ENCODE measurements at regions not wholly inside any gene's neighbourhood (a gene's known extent, or its start where the extent isn't known, plus 50 kb on each side); places are given as distances from the start of the nearest gene placed in this dataset.
A peak's percentile ranks its signal among the peaks of the same experiment; 100 is the strongest.
"Not testable (repeated sequence)": the region's sequence is repeated elsewhere in the genome, so short reads cannot be mapped to it uniquely, and the experiment has no call there.

DNA sequence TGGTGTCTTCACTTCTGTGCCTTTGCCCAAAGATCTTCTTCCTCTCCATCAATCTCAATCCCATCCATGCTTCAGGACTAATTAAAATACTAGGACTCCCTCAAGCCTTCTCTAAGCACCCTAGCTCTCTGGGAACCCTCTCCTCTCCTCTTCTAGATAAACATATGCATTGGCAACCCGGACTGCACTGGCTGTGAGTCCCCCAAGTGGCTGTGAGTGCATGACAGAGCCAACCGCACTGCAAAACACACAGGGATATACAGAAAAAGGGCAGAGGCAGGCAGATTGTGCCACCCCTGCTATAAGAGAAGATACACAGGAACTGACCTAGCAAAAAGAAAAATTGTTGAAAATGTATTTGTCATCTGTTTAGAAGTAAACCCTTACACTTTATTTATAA lies 457.1 kb downstream of the MFSD1 start:
- Mint-ChIP-seq H3K36me3 (ENCODE audit: unreplicated experiment) (no peaks in the 10 kb centered on the region), H3K9me3 (ENCODE audit: unreplicated experiment) (no peaks in the 10 kb centered on the region), H3K4me3 (ENCODE audit: unreplicated experiment) (no peak overlapping the region), H3K27ac (ENCODE audit: unreplicated experiment) (no peak overlapping the region), H3K4me1 (ENCODE audit: low read depth, unreplicated experiment) (no peaks in the 10 kb centered on the region), H3K27me3 (ENCODE audit: unreplicated experiment) (peaks cover 4% of the 10 kb centered on the region)
- no peak for DNase-seq
- no peak for TF ChIP-seq CTCF (IDR thresholded peaks at IDR 0.05; ENCODE audit: partially characterized antibody, unreplicated experiment)

DNA sequence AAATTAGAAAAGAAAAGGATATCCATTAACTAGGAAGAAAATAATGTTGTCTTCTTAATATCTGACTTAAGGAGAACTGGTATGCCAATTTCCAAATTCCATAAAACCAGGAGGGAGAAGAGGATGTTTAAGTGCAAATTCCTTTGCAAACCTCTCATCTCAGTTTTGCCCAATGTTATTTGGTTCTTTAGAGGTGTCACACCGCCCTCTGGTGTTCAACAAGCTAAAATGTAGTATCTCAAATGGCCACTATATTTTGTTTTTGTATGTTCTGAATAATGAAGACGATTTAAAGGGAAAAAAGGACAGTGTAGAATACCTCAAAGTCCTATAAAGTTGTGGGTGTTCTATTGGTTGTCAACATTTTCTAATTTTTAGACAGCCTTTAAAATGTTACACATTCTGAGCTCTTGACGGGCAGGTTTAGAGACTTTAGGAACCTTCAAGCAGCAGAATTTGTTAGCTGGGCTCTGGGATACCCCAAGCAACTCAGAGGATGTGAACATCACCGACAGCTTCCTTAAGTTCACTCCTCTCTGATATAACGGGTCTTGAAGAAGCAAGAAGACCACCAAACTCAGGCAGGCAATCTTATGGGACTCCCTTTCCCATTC lies 458.3 kb downstream of the MFSD1 start:
- H3K4me1 Mint-ChIP-seq (ENCODE audit: low read depth, unreplicated experiment) = no peaks in the 10 kb centered on the region

DNA sequence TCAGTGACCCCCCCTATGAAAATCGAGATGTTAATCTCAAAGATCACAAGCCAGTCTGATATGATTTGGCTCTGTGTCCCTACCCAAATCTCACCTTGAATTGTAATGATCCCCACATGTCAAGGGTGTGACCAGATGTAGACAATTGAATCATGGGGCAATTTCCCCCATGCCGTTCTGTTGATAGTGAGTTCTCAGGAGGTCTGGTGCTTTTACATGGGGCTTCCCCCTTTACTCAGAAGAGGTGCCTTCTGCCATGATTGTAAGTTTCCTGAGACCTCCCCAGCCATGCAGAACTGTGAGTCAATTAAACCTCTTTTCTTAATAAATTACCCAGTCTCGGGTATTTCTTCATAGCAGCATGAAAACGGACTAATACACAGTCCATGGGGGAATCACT lies 459.5 kb downstream of the MFSD1 start:
- not testable (repeated sequence) for H3K4me1 Mint-ChIP-seq (ENCODE audit: low read depth, unreplicated experiment); DNase-seq; H3K36me3 Mint-ChIP-seq (ENCODE audit: unreplicated experiment); H3K4me3 Mint-ChIP-seq (ENCODE audit: unreplicated experiment); H3K27me3 Mint-ChIP-seq (ENCODE audit: unreplicated experiment); H3K27ac Mint-ChIP-seq (ENCODE audit: unreplicated experiment); H3K9me3 Mint-ChIP-seq (ENCODE audit: unreplicated experiment)

More for the DNA sequence above, 458.3 kb downstream of the MFSD1 start:
- peak; percentile 80 for TF ChIP-seq CTCF (IDR thresholded peaks at IDR 0.05; ENCODE audit: partially characterized antibody, unreplicated experiment)
- Mint-ChIP-seq H3K27me3 (ENCODE audit: unreplicated experiment) (peaks cover 4% of the 10 kb centered on the region), H3K4me3 (ENCODE audit: unreplicated experiment) (no peak overlapping the region), H3K9me3 (ENCODE audit: unreplicated experiment) (no peaks in the 10 kb centered on the region), H3K27ac (ENCODE audit: unreplicated experiment) (no peak overlapping the region), H3K36me3 (ENCODE audit: unreplicated experiment) (no peaks in the 10 kb centered on the region)
- DNase-seq = peak; percentile 32

DNA sequence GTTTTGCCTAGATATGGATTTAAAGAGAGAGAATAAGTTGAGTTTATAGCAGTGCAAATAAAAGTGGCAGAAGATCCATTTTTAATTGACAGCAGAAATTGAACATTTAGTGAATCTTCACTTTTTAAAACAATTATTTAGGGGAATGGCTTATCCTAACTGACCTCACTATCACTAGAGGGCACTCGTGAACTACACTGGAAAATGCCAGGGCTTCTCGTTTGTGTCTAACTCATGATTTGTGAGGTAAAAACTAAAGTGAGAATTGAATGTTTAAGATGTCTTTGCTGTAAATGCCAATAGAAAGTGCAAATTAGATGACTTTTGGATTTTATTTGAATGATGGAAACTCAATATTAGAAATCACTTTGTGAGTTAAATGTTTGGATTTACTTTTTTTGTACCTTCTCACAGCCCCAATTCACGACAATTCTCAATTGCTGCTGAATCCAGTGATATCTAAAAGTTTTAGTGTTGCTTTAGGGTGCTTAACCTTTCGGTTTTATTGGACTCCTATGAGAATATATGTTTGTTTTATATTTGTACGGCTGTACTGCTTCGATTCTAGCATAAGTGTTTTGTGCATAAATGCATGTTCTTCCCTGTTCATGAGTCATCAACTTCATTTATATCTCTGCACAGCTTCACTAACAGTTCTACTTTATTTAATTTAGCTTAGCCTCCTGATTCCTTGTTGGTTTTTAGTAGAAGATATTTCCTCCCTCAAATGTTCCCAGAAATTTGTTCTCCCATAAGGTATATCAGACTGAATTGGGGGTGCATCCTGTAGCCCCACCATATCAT lies 462.1 kb downstream of the MFSD1 start:
- Mint-ChIP-seq H3K4me1 (ENCODE audit: low read depth, unreplicated experiment) (no peaks in the 10 kb centered on the region), H3K9me3 (ENCODE audit: unreplicated experiment) (no peaks in the 10 kb centered on the region), H3K27me3 (ENCODE audit: unreplicated experiment) (peaks cover under 1% of the 10 kb centered on the region), H3K4me3 (ENCODE audit: unreplicated experiment) (no peak overlapping the region), H3K36me3 (ENCODE audit: unreplicated experiment) (no peaks in the 10 kb centered on the region), H3K27ac (ENCODE audit: unreplicated experiment) (no peak overlapping the region)
- DNase-seq = peak; percentile 24
- TF ChIP-seq CTCF (IDR thresholded peaks at IDR 0.05; ENCODE audit: partially characterized antibody, unreplicated experiment) = peak; percentile 56

- Mint-ChIP-seq H3K4me3 (ENCODE audit: unreplicated experiment) (no peak overlapping the region), H3K9me3 (ENCODE audit: unreplicated experiment) (no peaks in the 10 kb centered on the region), H3K36me3 (ENCODE audit: unreplicated experiment) (no peaks in the 10 kb centered on the region), H3K4me1 (ENCODE audit: low read depth, unreplicated experiment) (no peaks in the 10 kb centered on the region), H3K27me3 (ENCODE audit: unreplicated experiment) (no peaks in the 10 kb centered on the region), H3K27ac (ENCODE audit: unreplicated experiment) (no peak overlapping the region)
- no peak for TF ChIP-seq CTCF (IDR thresholded peaks at IDR 0.05; ENCODE audit: partially characterized antibody, unreplicated experiment)
- no peak for DNase-seq
Measured at GRCh38 chr3:159265705-159266104, 463.9 kb downstream of the MFSD1 start.
